Mesenteric fat pad (tissue), 1 donor: ENCODE measurements at regions not wholly inside any gene's neighbourhood (a gene's known extent, or its start where the extent isn't known, plus 50 kb on each side); places are given as distances from the start of the nearest gene placed in this dataset.
"Not testable (repeated sequence)": the region's sequence is repeated elsewhere in the genome, so short reads cannot be mapped to it uniquely, and the experiment has no call there.

Source experiments
- DNase-seq: peaks from one replicate; pipeline ENCODE4 v3.0.0-alpha.2; 2020; ENCODE audit warnings: low spot score
- donor health status: DM: yes; HTN: yes; CAD: no.

- no peak for DNase-seq
Observed at GRCh38 chr10:33791272-33791660, 456.8 kb upstream of the NRP1 start.

- DNase-seq = no peak
Observed at GRCh38 chr10:33790521-33791271, 456.2 kb upstream of the NRP1 start.

GRCh38 chr10:33783557-33783956 is 449.1 kb upstream of the NRP1 start:
- no peak for DNase-seq

- DNase-seq = no peak
Observed at GRCh38 chr10:33783078-33783477, 448.6 kb upstream of the NRP1 start.

- DNase-seq = no peak
Observed at GRCh38 chr10:33781606-33782395, 447.3 kb upstream of the NRP1 start.

GRCh38 chr10:33780961-33781360 is 446.5 kb upstream of the NRP1 start:
- no peak for DNase-seq

GRCh38 chr10:33777223-33777622 is 442.8 kb upstream of the NRP1 start:
- no peak for DNase-seq

GRCh38 chr10:33776419-33777070 is 442.1 kb upstream of the NRP1 start:
- no peak for DNase-seq

- DNase-seq = no peak
Observed at GRCh38 chr10:33774857-33775256, 440.4 kb upstream of the NRP1 start.

- DNase-seq = no peak
Observed at GRCh38 chr10:33773886-33774480, 439.5 kb upstream of the NRP1 start.

GRCh38 chr10:33773253-33773573 is 438.7 kb upstream of the NRP1 start:
- DNase-seq = no peak

GRCh38 chr10:33772370-33773252 is 438.1 kb upstream of the NRP1 start:
- no peak for DNase-seq

GRCh38 chr10:33771856-33772255 is 437.4 kb upstream of the NRP1 start:
- not testable (repeated sequence) for DNase-seq

GRCh38 chr10:33764694-33765185 is 430.3 kb upstream of the NRP1 start:
- DNase-seq = no peak

GRCh38 chr10:33760056-33760943 is 425.8 kb upstream of the NRP1 start:
- DNase-seq = no peak

- no peak for DNase-seq
Observed at GRCh38 chr10:33759191-33759590, 424.7 kb upstream of the NRP1 start.

- DNase-seq = no peak
Observed at GRCh38 chr10:33758299-33758698, 423.8 kb upstream of the NRP1 start.

- no peak for DNase-seq
Observed at GRCh38 chr10:33754052-33754451, 419.6 kb upstream of the NRP1 start.

- no peak for DNase-seq
Observed at GRCh38 chr10:33753389-33753788, 418.9 kb upstream of the NRP1 start.

- DNase-seq = no peak
Observed at GRCh38 chr10:33749790-33750189, 415.3 kb upstream of the NRP1 start.
